H1 (cell line): ENCODE measurements at regions not wholly inside any gene's neighbourhood (a gene's known extent, or its start where the extent isn't known, plus 50 kb on each side); places are given as distances from the start of the nearest gene placed in this dataset.

Source experiments
- CREB1 ChIP-seq: IDR thresholded peaks from 2 replicates; pipeline ENCODE4 v1.6.1; 2012; ENCODE audit warnings: inconsistent platforms
- POU5F1 ChIP-seq: IDR thresholded peaks from 2 replicates; pipeline ENCODE4 v1.6.1; 2011; ENCODE audit warnings: low read depth, mild to moderate bottlenecking, low read length, moderate library complexity
- RNF2 ChIP-seq: fragments of 200-900, 300-1000 bp; sonication (generic); IDR thresholded peaks from 2 replicates; pipeline ENCODE4 v1.7.1; 2016; ENCODE audit warnings: borderline replicate concordance, low read depth, mild to moderate bottlenecking, antibody characterized with exemption, low read length; ENCODE audit not compliant: poor library complexity, severe bottlenecking; ENCODE audit errors: missing control alignments
- SAP30 ChIP-seq: fragments of 300-600 bp; sonication (generic); IDR thresholded peaks from 2 replicates; pipeline ENCODE4 v1.7.1; 2012; ENCODE audit warnings: low read length, moderate library complexity, mild to moderate bottlenecking, inconsistent platforms; ENCODE audit not compliant: insufficient read depth, insufficient replicate concordance
- SIX5 ChIP-seq: IDR thresholded peaks from 2 replicates; pipeline ENCODE4 v1.6.1; 2011; ENCODE audit warnings: mild to moderate bottlenecking, low read depth, low read length
- TAF1 ChIP-seq: IDR thresholded peaks from 2 replicates; pipeline ENCODE4 v1.6.1; 2011; ENCODE audit warnings: mild to moderate bottlenecking, low read depth, low read length
- TEAD4 ChIP-seq: IDR thresholded peaks from 2 replicates; pipeline ENCODE4 v1.6.1; 2012; ENCODE audit warnings: low read depth, low read length, inconsistent platforms, mixed read lengths
- USF2 ChIP-seq: IDR thresholded peaks from 2 replicates; pipeline ENCODE4 v1.6.1; 2011; ENCODE audit warnings: low read length, improper control_type of control experiment

- TF ChIP-seq USF2 (no peak), RNF2 (no peak), TEAD4 (no peak), CREB1 (no peak), POU5F1 (no peak), TAF1 (no peak), SAP30 (no peak), SIX5 (no peak)
Measured at GRCh38 chr15:96418146-96418545, 87.6 kb downstream of the NR2F2 start (continued).
